ENCODE measurements at regions not wholly inside any gene's neighbourhood (a gene's known extent, or its start where the extent isn't known, plus 50 kb on each side); places are given as distances from the start of the nearest gene placed in this dataset.

DNA sequence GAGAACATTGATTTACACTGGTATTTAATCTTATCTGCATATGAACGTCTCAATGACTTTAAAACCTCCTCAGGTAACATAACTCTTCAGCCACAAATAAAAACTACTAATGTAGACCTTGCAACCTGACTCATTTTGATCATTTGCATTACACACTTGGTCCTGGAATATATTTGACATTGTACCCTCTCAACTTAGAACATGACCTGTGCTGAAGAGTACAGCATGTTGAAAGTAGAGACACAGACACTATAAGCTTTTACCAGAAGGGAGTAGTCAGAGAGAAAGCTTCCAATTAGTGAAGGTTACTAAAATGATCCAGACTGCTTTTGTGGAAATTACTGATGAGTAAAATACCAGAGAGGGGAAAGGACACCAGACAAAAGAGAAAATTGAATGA is 390.6 kb upstream of the ANO3 start:
- no peak overlapping the region for H3K4me3 ChIP-seq (ENCODE audit: low read depth, low read length, poor library complexity, severe bottlenecking)
- no peaks in the 10 kb centered on the region for H3K27me3 ChIP-seq (ENCODE audit: insufficient read depth, low read length)
- H3K4me2 ChIP-seq (ENCODE audit: low read length), result no peak overlapping the region
- no peaks in the 10 kb centered on the region for H3K79me2 ChIP-seq (ENCODE audit: insufficient read depth, low read length)
- H3K9me2 ChIP-seq (ENCODE audit: low read depth, low read length), result no peaks in the 10 kb centered on the region
- H2AFZ ChIP-seq (ENCODE audit: low read length), result no peak overlapping the region
- H3F3A ChIP-seq (ENCODE audit: insufficient read depth, low read length), result no peaks in the 10 kb centered on the region; the same call in 1 of the 2 replicates
- H3K9me3 ChIP-seq (ENCODE audit: low read length), result no peaks in the 10 kb centered on the region
- no peak overlapping the region for H3K27ac ChIP-seq (ENCODE audit: low read depth, low read length, poor library complexity, severe bottlenecking)
- no peaks in the 10 kb centered on the region for H3K4me1 ChIP-seq (ENCODE audit: insufficient read depth, low read length, severe bottlenecking)
- H4K20me1 ChIP-seq (ENCODE audit: insufficient read depth, low read length), result no peaks in the 10 kb centered on the region
- H3K36me3 ChIP-seq (ENCODE audit: insufficient read depth, low read length), result no peaks in the 10 kb centered on the region
- TF ChIP-seq, protein P1, sequence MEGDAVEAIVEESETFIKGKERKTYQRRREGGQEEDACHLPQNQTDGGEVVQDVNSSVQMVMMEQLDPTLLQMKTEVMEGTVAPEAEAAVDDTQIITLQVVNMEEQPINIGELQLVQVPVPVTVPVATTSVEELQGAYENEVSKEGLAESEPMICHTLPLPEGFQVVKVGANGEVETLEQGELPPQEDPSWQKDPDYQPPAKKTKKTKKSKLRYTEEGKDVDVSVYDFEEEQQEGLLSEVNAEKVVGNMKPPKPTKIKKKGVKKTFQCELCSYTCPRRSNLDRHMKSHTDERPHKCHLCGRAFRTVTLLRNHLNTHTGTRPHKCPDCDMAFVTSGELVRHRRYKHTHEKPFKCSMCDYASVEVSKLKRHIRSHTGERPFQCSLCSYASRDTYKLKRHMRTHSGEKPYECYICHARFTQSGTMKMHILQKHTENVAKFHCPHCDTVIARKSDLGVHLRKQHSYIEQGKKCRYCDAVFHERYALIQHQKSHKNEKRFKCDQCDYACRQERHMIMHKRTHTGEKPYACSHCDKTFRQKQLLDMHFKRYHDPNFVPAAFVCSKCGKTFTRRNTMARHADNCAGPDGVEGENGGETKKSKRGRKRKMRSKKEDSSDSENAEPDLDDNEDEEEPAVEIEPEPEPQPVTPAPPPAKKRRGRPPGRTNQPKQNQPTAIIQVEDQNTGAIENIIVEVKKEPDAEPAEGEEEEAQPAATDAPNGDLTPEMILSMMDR (IDR thresholded peaks at IDR 0.05; ENCODE audit: low read length), result no peak
- no peak for TF ChIP-seq EZH2 (IDR thresholded peaks at IDR 0.05; ENCODE audit: borderline replicate concordance, low read length)
- H3K9ac ChIP-seq (ENCODE audit: low read length), result no peak overlapping the region

DNA sequence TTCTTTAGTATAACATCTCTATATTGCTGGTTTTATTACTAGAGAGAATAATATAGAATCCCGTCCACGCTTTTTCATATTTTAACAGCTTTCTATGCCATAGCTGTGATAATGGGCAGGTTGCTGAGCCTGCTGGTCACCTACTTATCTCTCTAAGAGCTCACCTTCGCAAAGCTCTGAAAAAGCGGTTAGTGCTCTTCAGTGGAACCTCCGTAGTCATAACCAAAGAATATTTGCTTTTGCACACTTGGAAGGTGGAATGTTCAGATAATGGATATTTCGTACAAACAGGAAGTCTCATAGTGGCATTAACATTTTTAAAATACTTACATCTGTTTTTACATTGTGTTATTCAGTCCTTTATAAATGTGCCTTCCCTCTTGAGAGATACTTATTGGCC is 388.9 kb upstream of the ANO3 start:
- Histone ChIP-seq H3F3A (ENCODE audit: insufficient read depth, low read length) (no peaks in the 10 kb centered on the region; the same call in 1 of the 2 replicates), H3K27ac (ENCODE audit: low read depth, low read length, poor library complexity, severe bottlenecking) (no peak overlapping the region), H3K79me2 (ENCODE audit: insufficient read depth, low read length) (no peaks in the 10 kb centered on the region), H3K9me3 (ENCODE audit: low read length) (no peaks in the 10 kb centered on the region), H3K9ac (ENCODE audit: low read length) (no peak overlapping the region), H3K4me3 (ENCODE audit: low read depth, low read length, poor library complexity, severe bottlenecking) (no peak overlapping the region), H3K9me2 (ENCODE audit: low read depth, low read length) (no peaks in the 10 kb centered on the region), H3K4me1 (ENCODE audit: insufficient read depth, low read length, severe bottlenecking) (no peaks in the 10 kb centered on the region), H3K36me3 (ENCODE audit: insufficient read depth, low read length) (no peaks in the 10 kb centered on the region), H3K4me2 (ENCODE audit: low read length) (no peak overlapping the region), H3K27me3 (ENCODE audit: insufficient read depth, low read length) (no peaks in the 10 kb centered on the region), H2AFZ (ENCODE audit: low read length) (no peak overlapping the region), H4K20me1 (ENCODE audit: insufficient read depth, low read length) (no peaks in the 10 kb centered on the region)
- no peak for TF ChIP-seq EZH2 (IDR thresholded peaks at IDR 0.05; ENCODE audit: borderline replicate concordance, low read length)
- TF ChIP-seq, protein P1 (IDR thresholded peaks at IDR 0.05; ENCODE audit: low read length), result no peak

DNA sequence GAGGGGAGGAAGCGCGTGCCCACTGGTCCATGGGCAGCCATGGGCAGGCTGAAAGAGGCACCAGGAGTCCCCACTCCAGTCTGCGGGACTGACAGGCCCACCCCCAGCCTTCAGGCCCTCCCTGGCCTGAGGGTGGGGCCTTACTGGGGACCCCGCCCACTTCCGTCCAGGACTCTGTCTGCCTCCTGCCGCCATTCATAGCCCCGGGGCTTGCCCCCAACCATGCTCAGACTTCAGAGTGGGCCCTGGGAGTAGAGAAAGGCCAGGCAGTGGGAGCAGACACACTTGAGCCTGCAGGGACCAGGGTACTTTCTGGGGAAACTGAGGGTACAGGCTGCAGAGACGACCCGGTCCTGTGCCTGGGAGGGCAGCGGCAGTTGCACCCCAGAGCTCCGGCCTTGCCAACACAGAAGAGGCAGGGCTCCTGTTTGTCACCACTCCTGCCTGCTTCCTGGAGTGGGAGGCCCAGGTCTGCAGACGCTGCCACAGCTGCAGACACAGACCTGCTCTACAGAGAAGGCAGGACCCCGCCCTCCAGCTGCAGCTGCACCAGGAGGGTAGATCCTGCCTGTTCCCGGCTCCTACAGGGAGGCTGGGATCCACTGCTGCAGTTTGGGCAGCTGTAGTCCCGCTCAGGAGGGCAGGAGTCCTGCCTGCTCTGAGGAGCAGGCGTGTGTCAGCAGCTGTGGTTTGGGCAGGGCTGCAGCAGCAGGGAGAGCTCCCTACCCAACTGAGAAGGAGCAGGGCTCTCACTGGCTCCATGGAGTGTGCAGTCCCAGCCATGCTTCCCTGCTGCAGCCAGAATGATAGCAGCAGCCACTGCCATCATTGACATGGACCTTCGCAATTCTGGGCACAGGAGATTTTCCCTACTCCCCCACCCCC is 387.9 kb upstream of the ANO3 start:
- no peaks in the 10 kb centered on the region for H3K4me1 ChIP-seq (ENCODE audit: insufficient read depth, low read length, severe bottlenecking)
- H3K36me3 ChIP-seq (ENCODE audit: insufficient read depth, low read length), result no peaks in the 10 kb centered on the region
- H3K9me3 ChIP-seq (ENCODE audit: low read length), result no peaks in the 10 kb centered on the region
- H4K20me1 ChIP-seq (ENCODE audit: insufficient read depth, low read length), result no peaks in the 10 kb centered on the region
- H3K27me3 ChIP-seq (ENCODE audit: insufficient read depth, low read length), result no peaks in the 10 kb centered on the region
- H3K27ac ChIP-seq (ENCODE audit: low read depth, low read length, poor library complexity, severe bottlenecking), result no peak overlapping the region
- no peak overlapping the region for H3K4me3 ChIP-seq (ENCODE audit: low read depth, low read length, poor library complexity, severe bottlenecking)
- no peak overlapping the region for H2AFZ ChIP-seq (ENCODE audit: low read length)
- no peaks in the 10 kb centered on the region for H3K79me2 ChIP-seq (ENCODE audit: insufficient read depth, low read length)
- H3K9me2 ChIP-seq (ENCODE audit: low read depth, low read length), result no peaks in the 10 kb centered on the region
- no peak overlapping the region for H3K4me2 ChIP-seq (ENCODE audit: low read length)
- TF ChIP-seq EZH2 (IDR thresholded peaks at IDR 0.05; ENCODE audit: borderline replicate concordance, low read length), result no peak
- TF ChIP-seq, protein P1 (IDR thresholded peaks at IDR 0.05; ENCODE audit: low read length), result no peak
- no peak overlapping the region for H3K9ac ChIP-seq (ENCODE audit: low read length)
- no peaks in the 10 kb centered on the region; the same call in 1 of the 2 replicates for H3F3A ChIP-seq (ENCODE audit: insufficient read depth, low read length)
